ENCODE measurements at regions not wholly inside any gene's neighbourhood (a gene's known extent, or its start where the extent isn't known, plus 50 kb on each side); places are given as distances from the start of the nearest gene placed in this dataset.

DNA sequence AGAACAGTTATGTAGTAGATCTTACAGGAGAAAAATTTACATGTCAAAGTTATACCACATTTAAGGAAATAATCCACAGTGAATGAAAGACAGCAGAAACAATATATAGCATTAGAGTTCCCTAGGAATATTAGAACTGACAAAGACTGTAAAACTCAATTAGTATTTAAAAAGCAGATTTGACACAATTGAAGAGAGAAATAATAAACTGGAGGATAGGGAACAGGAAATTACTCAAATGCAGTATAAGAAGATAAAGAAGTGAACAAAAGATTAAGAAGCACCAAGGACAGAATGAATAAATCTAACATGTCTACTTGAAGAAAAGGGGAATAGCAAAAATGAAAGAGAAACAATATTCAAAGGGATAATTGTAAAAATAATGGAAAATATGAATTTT lies 132.6 kb upstream of the CHRNA7 start:
- TF ChIP-seq, protein P1, sequence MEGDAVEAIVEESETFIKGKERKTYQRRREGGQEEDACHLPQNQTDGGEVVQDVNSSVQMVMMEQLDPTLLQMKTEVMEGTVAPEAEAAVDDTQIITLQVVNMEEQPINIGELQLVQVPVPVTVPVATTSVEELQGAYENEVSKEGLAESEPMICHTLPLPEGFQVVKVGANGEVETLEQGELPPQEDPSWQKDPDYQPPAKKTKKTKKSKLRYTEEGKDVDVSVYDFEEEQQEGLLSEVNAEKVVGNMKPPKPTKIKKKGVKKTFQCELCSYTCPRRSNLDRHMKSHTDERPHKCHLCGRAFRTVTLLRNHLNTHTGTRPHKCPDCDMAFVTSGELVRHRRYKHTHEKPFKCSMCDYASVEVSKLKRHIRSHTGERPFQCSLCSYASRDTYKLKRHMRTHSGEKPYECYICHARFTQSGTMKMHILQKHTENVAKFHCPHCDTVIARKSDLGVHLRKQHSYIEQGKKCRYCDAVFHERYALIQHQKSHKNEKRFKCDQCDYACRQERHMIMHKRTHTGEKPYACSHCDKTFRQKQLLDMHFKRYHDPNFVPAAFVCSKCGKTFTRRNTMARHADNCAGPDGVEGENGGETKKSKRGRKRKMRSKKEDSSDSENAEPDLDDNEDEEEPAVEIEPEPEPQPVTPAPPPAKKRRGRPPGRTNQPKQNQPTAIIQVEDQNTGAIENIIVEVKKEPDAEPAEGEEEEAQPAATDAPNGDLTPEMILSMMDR (IDR thresholded peaks at IDR 0.05; ENCODE audit: insufficient read depth, low read length, poor library complexity, severe bottlenecking) = no peak
- no peak overlapping the region for H3K4me3 ChIP-seq (replicated peaks; ENCODE audit: low read depth, low read length)
- H3K36me3 ChIP-seq (ENCODE audit: control insufficient read depth, insufficient read depth, low read length) = no peaks in the 10 kb centered on the region
- H3K27me3 ChIP-seq (replicated peaks; ENCODE audit: control insufficient read depth, insufficient read depth, low read length) = no peaks in the 10 kb centered on the region; the same call in 1 of the 2 replicates
- DNase-seq (ENCODE audit: extremely low read depth, insufficient read length) = no peak

DNA sequence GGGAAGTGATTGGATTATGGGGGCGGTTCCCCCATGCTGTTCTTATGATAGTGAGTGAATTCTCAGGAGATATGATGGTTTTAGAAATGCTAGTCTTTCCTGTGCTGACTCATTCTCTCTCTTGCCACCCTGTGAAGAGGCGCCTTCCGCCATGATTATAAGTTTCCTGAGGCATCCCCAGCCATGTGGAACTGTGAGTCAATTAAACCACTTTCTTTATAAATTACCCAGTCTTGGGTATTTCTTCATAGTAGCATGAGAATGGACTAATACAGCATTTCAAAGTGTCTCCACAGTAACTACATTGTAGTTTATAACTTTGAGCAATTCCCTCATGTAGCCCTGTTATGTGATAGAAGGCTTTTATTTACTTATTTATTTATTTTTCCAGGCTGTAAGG lies 128.8 kb upstream of the CHRNA7 start:
- no peaks in the 10 kb centered on the region for H3K36me3 ChIP-seq (ENCODE audit: control insufficient read depth, insufficient read depth, low read length)
- DNase-seq (ENCODE audit: extremely low read depth, insufficient read length) = no peak
- TF ChIP-seq, protein P1 (IDR thresholded peaks at IDR 0.05; ENCODE audit: insufficient read depth, low read length, poor library complexity, severe bottlenecking) = no peak
- H3K27me3 ChIP-seq (replicated peaks; ENCODE audit: control insufficient read depth, insufficient read depth, low read length) = 0 out of 2 replicates have a peak, but pooled peaks cover 1% of the 10 kb centered on the region
- no peak overlapping the region for H3K4me3 ChIP-seq (replicated peaks; ENCODE audit: low read depth, low read length)

DNA sequence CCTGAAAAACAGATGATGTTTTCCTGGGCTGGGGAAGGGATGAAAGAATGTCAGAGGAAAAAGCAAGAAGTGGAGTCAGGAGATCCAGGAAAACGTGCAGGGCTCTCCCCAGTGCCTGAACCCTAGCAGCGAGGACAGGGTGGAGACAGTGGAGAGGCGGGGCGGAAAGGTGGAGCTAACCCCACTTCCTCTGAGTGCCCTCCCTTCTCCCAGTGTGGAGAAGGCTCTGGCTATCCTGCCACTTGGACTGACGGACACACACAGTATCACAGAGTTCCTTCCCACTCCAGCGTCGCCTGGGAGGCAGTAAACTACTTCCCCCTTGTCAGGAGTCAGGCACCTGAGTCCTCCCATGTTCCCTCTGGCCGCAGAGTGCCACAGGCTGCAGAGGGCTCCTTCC lies 125.3 kb upstream of the CHRNA7 start:
- Histone ChIP-seq H3K36me3 (ENCODE audit: control insufficient read depth, insufficient read depth, low read length) (no peaks in the 10 kb centered on the region), H3K27me3 (replicated peaks; ENCODE audit: control insufficient read depth, insufficient read depth, low read length) (0 out of 2 replicates have a peak, but pooled peaks cover 1% of the 10 kb centered on the region), H3K4me3 (replicated peaks; ENCODE audit: low read depth, low read length) (no peak overlapping the region)
- no peak for DNase-seq (ENCODE audit: extremely low read depth, insufficient read length)
- TF ChIP-seq, protein P1 (IDR thresholded peaks at IDR 0.05; ENCODE audit: insufficient read depth, low read length, poor library complexity, severe bottlenecking) = no peak

DNA sequence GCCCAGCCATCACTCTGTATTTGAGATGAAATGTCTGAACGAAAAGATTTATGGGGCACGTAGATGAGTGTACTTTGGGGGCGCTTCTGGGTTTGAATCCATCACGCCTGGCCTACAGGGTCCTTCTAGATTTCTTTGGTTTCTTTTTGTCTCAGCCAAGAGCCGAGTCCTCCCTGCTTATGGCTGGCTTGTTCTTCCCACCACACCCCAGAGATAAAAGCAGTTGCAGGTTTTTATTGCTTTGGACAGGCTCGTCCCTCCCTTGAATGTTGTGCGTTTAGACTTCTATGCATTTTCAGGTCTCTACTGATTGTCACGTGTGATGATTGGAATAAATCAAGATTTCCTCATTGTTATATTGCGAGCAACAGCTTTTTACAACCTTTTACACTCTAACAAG lies 104.8 kb upstream of the CHRNA7 start:
- H3K4me3 ChIP-seq (replicated peaks; ENCODE audit: low read depth, low read length) = no peak overlapping the region
- H3K36me3 ChIP-seq (ENCODE audit: control insufficient read depth, insufficient read depth, low read length) = no peaks in the 10 kb centered on the region
- H3K27me3 ChIP-seq (replicated peaks; ENCODE audit: control insufficient read depth, insufficient read depth, low read length) = no peaks in the 10 kb centered on the region; the same call in 1 of the 2 replicates
- TF ChIP-seq, protein P1 (IDR thresholded peaks at IDR 0.05; ENCODE audit: insufficient read depth, low read length, poor library complexity, severe bottlenecking) = no peak
- no peak for DNase-seq (ENCODE audit: extremely low read depth, insufficient read length)

DNA sequence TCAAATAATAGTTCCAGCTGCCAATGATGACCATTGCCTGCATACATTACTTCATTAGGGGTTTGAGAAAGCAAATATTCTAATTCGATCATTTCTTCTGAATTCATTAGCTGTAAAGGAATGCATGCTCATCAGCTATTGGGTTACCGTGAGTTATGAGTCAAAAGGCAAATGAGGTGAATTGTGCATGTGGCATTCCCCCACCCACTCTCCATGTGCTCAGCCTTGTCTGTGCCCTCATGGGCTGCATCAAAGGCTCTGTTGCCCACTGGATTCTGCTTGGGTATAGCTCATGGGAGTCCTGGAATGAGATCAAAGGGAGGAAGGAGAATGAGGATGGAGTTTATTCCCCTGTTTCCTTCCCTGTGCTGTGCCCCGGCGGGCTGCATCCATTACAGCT lies 99.3 kb upstream of the CHRNA7 start:
- Histone ChIP-seq H3K36me3 (ENCODE audit: control insufficient read depth, insufficient read depth, low read length) (no peaks in the 10 kb centered on the region), H3K27me3 (replicated peaks; ENCODE audit: control insufficient read depth, insufficient read depth, low read length) (no peaks in the 10 kb centered on the region; the same call in 1 of the 2 replicates)
- TF ChIP-seq, protein P1 (IDR thresholded peaks at IDR 0.05; ENCODE audit: insufficient read depth, low read length, poor library complexity, severe bottlenecking) = no peak

DNA sequence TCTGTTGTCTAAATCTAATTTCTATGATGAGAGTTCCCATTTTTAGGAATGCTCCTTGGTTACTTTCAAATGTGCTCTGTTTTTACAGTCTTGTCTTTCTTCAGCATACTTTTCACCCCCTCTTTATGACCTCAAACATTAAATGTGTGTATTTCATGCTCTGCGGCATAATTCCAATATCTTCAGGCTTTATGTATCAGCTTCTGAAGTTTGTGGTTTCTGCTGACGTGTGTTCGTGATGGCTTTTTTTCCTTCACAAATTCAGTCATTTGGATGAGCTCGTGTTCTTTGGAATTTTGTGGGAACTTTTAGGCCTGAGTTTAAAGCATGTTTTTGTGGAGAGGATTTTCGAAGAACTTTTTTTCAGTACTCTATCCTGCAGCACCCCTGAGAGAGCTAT lies 97.7 kb upstream of the CHRNA7 start:
- TF ChIP-seq, protein P1 (IDR thresholded peaks at IDR 0.05; ENCODE audit: insufficient read depth, low read length, poor library complexity, severe bottlenecking) = no peak
- no peak for DNase-seq (ENCODE audit: extremely low read depth, insufficient read length)
- H3K36me3 ChIP-seq (ENCODE audit: control insufficient read depth, insufficient read depth, low read length) = no peaks in the 10 kb centered on the region
- H3K27me3 ChIP-seq (replicated peaks; ENCODE audit: control insufficient read depth, insufficient read depth, low read length) = no peaks in the 10 kb centered on the region; the same call in 1 of the 2 replicates
- H3K4me3 ChIP-seq (replicated peaks; ENCODE audit: low read depth, low read length) = no peak overlapping the region

More for the DNA sequence above, 99.3 kb upstream of the CHRNA7 start:
- H3K4me3 ChIP-seq (replicated peaks; ENCODE audit: low read depth, low read length) = no peak overlapping the region
- DNase-seq (ENCODE audit: extremely low read depth, insufficient read length) = no peak
